ENCODE measurements at regions not wholly inside any gene's neighbourhood (a gene's known extent, or its start where the extent isn't known, plus 50 kb on each side); places are given as distances from the start of the nearest gene placed in this dataset.
"Not testable (repeated sequence)": the region's sequence is repeated elsewhere in the genome, so short reads cannot be mapped to it uniquely, and the experiment has no call there.

DNA sequence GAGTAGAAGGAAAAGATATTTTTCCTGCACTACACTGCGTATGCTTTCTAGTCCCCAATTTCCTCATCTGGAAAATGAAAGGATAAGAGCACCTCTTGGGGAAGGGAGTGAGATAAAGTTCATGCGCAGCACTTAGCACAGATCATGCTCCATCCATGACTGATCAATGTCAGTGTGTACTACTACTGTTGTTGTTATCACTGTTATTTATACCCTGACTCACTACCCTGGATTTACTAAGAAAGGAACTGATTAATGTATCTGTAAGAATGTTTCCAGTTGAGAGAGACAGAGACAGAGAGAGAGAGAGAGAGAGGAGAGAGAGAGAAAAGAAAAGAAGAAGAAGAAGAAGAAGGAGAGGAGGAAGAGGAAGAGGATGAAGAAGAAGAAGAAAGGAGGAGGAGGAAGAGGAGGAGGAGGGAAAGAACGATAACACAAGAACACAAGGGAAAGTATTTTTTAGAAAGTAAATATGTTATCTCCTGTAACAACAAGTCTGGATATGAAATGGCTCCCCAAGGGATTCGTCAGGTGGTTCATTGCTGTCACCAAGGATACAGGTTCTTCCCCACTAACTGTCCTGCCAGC lies 212.2 kb upstream of the PROK2 start:
- DNase-seq = no peak

- no peak for DNase-seq
These were observed 210.0 kb upstream of the PROK2 start for GRCh38 chr3:71994906-71995305.

GRCh38 chr3:71994203-71994602 lies 209.3 kb upstream of the PROK2 start:
- no peak for DNase-seq

DNA sequence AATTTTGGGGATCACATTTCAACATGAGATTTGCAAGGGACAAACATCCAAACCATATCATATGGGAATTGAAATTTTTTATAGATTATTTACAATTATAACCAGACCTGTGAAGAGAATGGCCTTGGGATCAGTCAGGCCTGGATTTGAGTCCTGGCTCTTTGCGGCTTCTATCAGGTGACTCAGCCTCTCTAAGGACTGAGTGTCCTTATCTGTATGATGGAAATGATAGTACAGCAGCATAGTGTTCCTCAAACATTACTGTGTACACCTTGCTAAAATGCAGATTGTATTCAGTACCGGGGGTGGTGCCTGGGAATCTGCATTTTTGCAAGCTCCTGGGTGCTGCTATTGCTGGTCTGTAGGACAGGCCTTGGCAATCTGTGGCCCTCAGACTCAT lies 206.7 kb upstream of the PROK2 start:
- DNase-seq = no peak

DNA sequence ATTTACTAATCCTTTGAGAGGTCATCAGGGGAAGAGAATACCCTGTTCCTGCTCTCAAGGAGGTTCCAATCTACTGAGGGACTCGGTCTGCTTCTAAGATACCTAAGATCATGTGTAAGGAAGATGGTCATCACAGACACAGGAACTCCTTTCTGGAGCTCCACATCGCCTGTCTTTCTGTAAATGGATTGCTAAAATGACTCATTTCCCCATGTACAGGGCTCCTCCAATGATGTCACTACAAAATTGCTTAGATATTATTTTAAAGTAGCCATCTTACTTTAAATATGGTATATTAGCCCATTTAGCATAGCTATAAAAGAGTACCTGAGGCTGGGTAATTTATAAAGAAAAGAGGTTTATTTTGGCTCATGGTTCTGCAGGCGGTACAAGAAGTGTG lies 206.1 kb upstream of the PROK2 start:
- no peak for DNase-seq

- no peak for DNase-seq
These were observed 205.6 kb upstream of the PROK2 start for GRCh38 chr3:71990545-71990944.

DNA sequence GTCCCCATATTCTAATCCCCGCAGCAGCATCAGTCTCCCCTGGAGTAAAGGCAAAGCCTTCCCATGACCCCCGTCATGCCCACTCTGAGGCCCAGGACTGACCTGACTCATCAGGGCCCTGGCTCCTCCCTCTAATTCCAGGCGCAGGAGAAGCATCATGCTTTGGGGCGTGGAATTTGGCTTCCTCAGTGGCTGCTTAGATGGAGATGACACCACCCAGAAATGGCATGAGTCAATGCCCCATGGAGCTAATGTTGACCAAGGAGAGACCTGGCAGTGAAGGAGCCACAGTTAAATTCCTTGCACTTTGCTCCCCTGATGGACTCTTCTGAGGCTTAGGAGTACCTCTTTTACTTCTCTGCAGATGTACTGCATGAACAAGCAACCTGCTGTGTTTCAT lies 204.2 kb upstream of the PROK2 start:
- DNase-seq = no peak

- no peak for DNase-seq
These were observed 202.9 kb upstream of the PROK2 start for GRCh38 chr3:71987828-71988227.

GRCh38 chr3:71987089-71987735 lies 202.3 kb upstream of the PROK2 start:
- DNase-seq = no peak

DNA sequence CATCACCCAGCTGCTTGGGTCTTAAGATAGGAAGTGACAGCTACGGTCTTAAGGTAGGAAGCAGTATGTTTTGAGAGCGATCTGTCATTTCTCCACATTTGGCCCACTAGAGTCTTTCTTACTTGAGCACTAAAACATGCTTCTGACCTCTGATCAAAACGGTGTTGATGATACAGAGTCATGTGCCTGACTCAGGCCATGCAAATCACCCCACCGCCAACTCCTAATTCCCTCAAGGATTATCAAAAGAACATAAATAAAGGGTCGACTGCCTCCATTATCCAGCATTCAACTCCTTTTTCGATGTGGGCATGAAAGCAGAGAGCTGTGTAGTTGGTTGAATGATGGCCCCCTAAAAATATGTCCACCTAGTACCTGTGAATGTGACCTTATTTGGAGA lies 201.7 kb upstream of the PROK2 start:
- no peak for DNase-seq

- no peak for DNase-seq
These were observed 200.1 kb upstream of the PROK2 start for GRCh38 chr3:71984843-71985613.

GRCh38 chr3:71983694-71984093 lies 198.7 kb upstream of the PROK2 start:
- DNase-seq = no peak

- not testable (repeated sequence) for DNase-seq
These were observed 197.7 kb upstream of the PROK2 start for GRCh38 chr3:71982506-71983258.

DNA sequence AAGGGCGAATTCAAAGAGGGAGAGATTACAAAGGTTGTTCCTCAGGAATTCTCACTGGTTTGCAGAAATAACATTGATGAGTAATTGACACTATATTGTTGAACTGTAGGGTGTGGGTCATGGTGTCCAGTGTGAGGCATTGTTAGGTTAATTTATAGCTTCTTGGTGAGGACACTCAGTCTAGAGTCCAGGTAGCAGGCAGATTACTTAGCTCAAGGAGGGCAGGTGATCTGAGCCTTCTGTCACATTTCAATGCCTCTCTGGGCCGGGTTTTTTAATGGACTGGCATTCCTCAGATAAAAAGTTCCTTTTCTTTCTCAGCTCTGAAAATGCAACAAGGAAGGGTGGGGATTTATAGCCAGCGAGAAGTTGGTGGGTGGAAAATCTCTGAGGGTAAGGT lies 194.2 kb upstream of the PROK2 start:
- no peak for DNase-seq

DNA sequence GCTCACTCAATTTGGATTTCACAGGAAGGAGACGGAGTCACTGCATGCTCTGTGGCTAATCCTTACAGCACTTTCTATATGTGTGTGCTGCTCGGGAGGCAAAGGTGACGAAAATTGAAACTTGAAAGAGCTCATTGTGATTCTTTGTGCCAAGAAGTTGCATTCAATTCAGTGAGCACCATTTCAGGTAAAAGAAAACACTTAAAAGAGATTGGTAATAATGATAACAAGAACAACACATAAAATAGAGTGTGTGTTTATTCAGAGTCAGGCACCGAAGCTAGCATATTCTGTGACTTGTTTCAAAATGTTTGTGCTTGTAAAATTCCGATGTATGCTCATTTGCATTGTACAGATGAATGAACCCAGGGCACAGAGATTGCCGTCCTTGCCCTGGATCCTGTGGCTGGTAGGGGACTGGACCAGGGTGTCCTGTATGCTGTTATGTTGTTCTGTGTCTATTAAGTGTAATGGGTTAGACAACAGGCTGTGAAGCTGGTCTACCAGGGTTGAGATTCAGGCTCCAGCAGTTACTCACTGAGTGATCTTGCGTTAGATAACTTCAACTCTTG lies 193.3 kb upstream of the PROK2 start:
- no peak for DNase-seq

DNA sequence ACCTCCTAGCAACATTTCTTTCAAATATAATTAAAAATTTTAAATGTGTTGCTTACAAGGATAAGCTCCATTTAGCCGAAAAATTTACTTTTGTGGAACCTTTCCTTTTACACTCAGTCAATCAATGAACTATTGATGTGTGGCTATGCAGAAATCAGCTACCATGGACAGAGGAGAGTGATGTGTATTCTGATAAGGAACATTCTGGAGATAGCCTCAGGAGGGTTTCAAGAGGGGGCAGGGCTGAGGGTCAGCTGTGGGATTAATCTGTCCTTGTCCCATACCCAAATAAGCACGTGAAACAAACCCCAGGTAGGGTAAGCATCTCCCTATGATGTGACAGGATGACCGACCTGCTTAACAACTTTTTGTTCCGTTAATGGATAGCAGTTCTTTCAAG lies 192.6 kb upstream of the PROK2 start:
- no peak for DNase-seq

- DNase-seq = no peak
These were observed 190.6 kb upstream of the PROK2 start for GRCh38 chr3:71975573-71975972.

DNA sequence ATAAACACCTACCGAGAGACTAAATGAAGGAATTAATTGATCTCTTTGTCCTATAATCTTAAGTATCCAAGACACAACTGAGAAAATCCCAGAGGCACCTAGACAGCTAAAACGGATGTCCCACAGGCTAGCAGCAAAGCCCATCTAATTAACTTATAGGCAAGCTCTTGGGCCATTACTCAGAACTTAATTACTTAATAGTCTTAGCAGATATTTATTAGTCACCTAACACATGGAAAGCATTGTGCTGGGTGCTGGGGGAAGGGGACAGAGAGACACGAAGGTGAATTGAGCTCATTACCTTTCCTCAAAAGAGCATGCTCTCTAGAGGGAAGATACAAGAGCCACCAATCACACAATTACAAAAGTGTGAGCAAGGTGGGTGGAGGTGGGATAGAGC lies 189.8 kb upstream of the PROK2 start:
- DNase-seq = no peak

GRCh38 chr3:71973274-71974030 lies 188.5 kb upstream of the PROK2 start:
- no peak for DNase-seq

DNA sequence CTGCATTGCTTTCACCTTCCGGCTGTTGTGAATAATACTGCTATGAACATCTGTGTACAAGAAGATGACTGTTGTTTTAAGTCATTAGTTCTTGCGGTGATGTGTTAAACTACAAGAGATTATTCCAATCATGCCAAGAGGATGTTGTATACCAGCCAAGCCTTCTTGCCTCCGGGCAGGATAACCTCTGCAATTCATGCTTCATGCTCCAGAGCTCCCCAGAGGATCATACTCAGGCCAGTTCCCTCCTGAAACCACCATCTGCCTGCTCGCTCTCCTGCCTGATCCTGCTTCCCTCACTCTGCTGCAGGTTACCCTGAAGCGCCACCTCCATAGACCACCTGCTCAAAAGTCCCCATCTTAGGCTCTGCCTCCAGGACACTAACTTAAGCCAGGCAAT lies 187.1 kb upstream of the PROK2 start:
- no peak for DNase-seq

GRCh38 chr3:71968544-71968943 lies 183.6 kb upstream of the PROK2 start:
- no peak for DNase-seq

DNA sequence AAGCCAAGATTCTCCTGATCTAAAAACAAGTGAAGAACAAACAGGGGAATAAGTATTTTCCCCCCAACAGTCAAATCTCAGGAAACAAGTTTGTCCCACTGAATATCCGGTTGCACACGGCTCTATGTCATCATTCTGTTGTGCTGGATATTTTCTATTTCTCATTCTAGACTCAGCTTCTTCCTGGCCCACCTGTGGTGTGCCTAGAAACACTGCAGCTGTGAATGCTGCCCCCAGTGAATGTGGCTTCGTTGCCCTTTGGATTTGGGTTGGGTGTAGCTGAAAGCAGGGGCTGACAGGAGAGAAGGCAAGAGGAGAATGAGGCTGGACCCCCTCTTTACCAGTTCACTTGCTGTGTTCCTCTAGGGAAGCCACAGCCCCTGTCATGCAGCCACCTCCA lies 181.2 kb upstream of the PROK2 start:
- no peak for DNase-seq

- no peak for DNase-seq
These were observed 179.2 kb upstream of the PROK2 start for GRCh38 chr3:71964170-71964569.
